HS-5 (cell line): ENCODE measurements at regions not wholly inside any gene's neighbourhood (a gene's known extent, or its start where the extent isn't known, plus 50 kb on each side); places are given as distances from the start of the nearest gene placed in this dataset.

Experiments
- DNase-seq: peaks from one replicate; pipeline ENCODE4 v3.0.0-alpha.2; 2012; ENCODE audit warnings: low read depth

GRCh38 chr5:51034222-51034901 is 348.9 kb upstream of the ISL1 start:
- DNase-seq: no peak

GRCh38 chr5:51039424-51040329 is 343.6 kb upstream of the ISL1 start:
- DNase-seq: no peak

- no peak for DNase-seq
These were observed 339.5 kb upstream of the ISL1 start for GRCh38 chr5:51043745-51044144.

- no peak for DNase-seq
These were observed 335.9 kb upstream of the ISL1 start for GRCh38 chr5:51047369-51047768.

GRCh38 chr5:51053361-51053760 is 329.9 kb upstream of the ISL1 start:
- DNase-seq: no peak

GRCh38 chr5:51060953-51061352 is 322.3 kb upstream of the ISL1 start:
- DNase-seq: no peak

- no peak for DNase-seq
These were observed 310.3 kb upstream of the ISL1 start for GRCh38 chr5:51072937-51073336.

- DNase-seq: no peak
These were observed 300.5 kb upstream of the ISL1 start for GRCh38 chr5:51082741-51083140.

GRCh38 chr5:51091816-51092215 is 291.4 kb upstream of the ISL1 start:
- no peak for DNase-seq

- no peak for DNase-seq
These were observed 287.8 kb upstream of the ISL1 start for GRCh38 chr5:51095486-51095885.

GRCh38 chr5:51096859-51097258 is 286.4 kb upstream of the ISL1 start:
- no peak for DNase-seq

- no peak for DNase-seq
These were observed 283.9 kb upstream of the ISL1 start for GRCh38 chr5:51099173-51099853.

- DNase-seq: no peak
These were observed 278.7 kb upstream of the ISL1 start for GRCh38 chr5:51104556-51104955.

GRCh38 chr5:51109786-51110410 is 273.4 kb upstream of the ISL1 start:
- no peak for DNase-seq

- peak; percentile 6 for DNase-seq
These were observed 252.0 kb upstream of the ISL1 start for GRCh38 chr5:51131266-51131665.

GRCh38 chr5:51138164-51138563 is 245.1 kb upstream of the ISL1 start:
- no peak for DNase-seq

- DNase-seq: no peak
These were observed 234.8 kb upstream of the ISL1 start for GRCh38 chr5:51148437-51148836.

- DNase-seq: no peak
These were observed 227.0 kb upstream of the ISL1 start for GRCh38 chr5:51156222-51156621.

GRCh38 chr5:51156838-51157237 is 226.4 kb upstream of the ISL1 start:
- DNase-seq: no peak

GRCh38 chr5:51159164-51159563 is 224.1 kb upstream of the ISL1 start:
- no peak for DNase-seq

GRCh38 chr5:51159606-51160005 is 223.6 kb upstream of the ISL1 start:
- no peak for DNase-seq

- DNase-seq: no peak
These were observed 221.0 kb upstream of the ISL1 start for GRCh38 chr5:51162245-51162644.
